Osteocyte (in vitro differentiated cells): ENCODE measurements at regions not wholly inside any gene's neighbourhood (a gene's known extent, or its start where the extent isn't known, plus 50 kb on each side); places are given as distances from the start of the nearest gene placed in this dataset.

Experiments
- DNase-seq: peaks from one replicate; pipeline ENCODE4 v3.0.0; 2021; ENCODE audit warnings: mixed read lengths; ENCODE audit not compliant: unreplicated experiment; ENCODE audit errors: extremely low spot score
- H3K27ac Mint-ChIP-seq: one replicate; pipeline ENCODE4 v1.8.0; 2021; ENCODE audit warnings: mild to moderate bottlenecking, mixed read lengths; ENCODE audit not compliant: unreplicated experiment
- H3K27me3 Mint-ChIP-seq: one replicate; pipeline ENCODE4 v1.8.0; 2021; ENCODE audit warnings: mixed read lengths; ENCODE audit not compliant: unreplicated experiment
- H3K36me3 Mint-ChIP-seq: one replicate; pipeline ENCODE4 v1.8.0; 2021; ENCODE audit warnings: mixed read lengths; ENCODE audit not compliant: unreplicated experiment
- H3K4me1 Mint-ChIP-seq: one replicate; pipeline ENCODE4 v1.8.0; 2021; ENCODE audit warnings: mixed read lengths; ENCODE audit not compliant: unreplicated experiment
- H3K4me3 Mint-ChIP-seq: one replicate; pipeline ENCODE4 v1.8.0; 2021; ENCODE audit warnings: mild to moderate bottlenecking, moderate library complexity, mixed read lengths; ENCODE audit not compliant: unreplicated experiment
- H3K9me3 Mint-ChIP-seq: one replicate; pipeline ENCODE4 v1.8.0; 2021; ENCODE audit warnings: mixed read lengths; ENCODE audit not compliant: unreplicated experiment
- TF ChIP-seq, protein P1 (sequence below): fragments of 200-600 bp; sonication (generic); IDR thresholded peaks from 2 replicates; pipeline ENCODE4 v1.5.0; 2021; ENCODE audit warnings: antibody characterized with exemption, mild to moderate bottlenecking, moderate library complexity

DNA sequence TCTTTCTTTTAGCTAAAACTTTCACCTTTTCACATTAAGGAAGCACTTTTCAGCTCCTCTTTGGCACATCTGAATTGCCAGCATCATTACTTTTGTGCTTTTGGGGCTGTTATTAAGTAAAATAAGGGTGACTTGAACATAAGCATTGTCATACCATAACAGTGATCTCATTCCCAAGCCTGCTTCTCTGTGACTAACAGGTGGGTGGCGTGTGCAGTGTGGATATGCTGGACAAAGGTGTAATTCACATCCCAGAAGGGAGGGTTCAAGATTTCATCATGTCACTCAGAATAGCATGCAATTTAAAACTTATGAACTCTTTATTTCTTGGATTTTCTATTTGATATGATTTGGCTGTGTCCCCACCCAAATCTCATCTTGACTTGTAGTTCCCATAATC lies 517.4 kb upstream of the MKI67 start:
- Mint-ChIP-seq H3K36me3 (no peaks in the 10 kb centered on the region), H3K27ac (no peak overlapping the region), H3K27me3 (no peaks in the 10 kb centered on the region), H3K9me3 (peaks cover 31% of the 10 kb centered on the region), H3K4me3 (no peak overlapping the region), H3K4me1 (no peaks in the 10 kb centered on the region)
- TF ChIP-seq, protein P1, sequence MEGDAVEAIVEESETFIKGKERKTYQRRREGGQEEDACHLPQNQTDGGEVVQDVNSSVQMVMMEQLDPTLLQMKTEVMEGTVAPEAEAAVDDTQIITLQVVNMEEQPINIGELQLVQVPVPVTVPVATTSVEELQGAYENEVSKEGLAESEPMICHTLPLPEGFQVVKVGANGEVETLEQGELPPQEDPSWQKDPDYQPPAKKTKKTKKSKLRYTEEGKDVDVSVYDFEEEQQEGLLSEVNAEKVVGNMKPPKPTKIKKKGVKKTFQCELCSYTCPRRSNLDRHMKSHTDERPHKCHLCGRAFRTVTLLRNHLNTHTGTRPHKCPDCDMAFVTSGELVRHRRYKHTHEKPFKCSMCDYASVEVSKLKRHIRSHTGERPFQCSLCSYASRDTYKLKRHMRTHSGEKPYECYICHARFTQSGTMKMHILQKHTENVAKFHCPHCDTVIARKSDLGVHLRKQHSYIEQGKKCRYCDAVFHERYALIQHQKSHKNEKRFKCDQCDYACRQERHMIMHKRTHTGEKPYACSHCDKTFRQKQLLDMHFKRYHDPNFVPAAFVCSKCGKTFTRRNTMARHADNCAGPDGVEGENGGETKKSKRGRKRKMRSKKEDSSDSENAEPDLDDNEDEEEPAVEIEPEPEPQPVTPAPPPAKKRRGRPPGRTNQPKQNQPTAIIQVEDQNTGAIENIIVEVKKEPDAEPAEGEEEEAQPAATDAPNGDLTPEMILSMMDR, result no peak
- DNase-seq, result no peak

DNA sequence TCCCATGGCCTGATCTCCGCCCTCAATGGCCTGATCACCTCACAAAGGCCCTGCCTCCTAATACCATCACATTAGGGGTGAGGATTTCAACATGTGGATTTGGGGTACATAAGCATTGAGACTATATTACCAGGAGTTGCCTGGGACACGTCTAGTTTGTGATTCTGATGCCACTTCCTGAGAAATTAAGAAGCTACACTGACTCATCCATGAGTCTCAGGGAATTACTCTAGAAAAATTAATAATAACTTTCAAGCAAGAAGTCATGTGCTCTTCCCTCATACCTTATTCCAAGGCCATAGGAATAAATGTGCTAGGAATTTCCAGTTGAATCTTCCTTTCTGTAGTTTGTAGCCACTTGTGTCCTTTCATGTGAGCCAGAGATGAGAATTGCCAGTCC lies 519.3 kb upstream of the MKI67 start:
- H3K9me3 Mint-ChIP-seq, result peaks cover 39% of the 10 kb centered on the region
- H3K4me3 Mint-ChIP-seq, result no peak overlapping the region

DNA sequence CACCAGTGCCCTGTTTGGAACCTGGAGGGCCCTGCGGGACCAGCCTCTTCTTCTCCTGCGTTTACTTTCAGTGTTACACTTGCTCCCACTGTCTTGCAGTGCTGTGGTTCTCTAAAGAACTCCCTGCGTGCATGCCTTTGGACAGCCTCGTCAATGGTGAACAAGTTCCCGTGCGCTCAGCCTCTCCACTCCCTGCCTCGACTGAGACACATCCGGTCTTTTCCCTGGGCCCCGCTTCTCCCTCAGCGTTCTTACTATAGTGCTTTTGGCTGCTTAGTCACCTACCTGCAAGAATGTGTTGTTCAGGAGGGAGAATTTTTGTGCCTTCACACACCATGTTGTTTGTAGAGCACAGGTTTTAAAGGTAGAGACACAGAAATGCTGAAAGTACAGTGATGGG lies 520.7 kb upstream of the MKI67 start:
- Mint-ChIP-seq H3K36me3 (no peaks in the 10 kb centered on the region), H3K27me3 (no peaks in the 10 kb centered on the region), H3K27ac (no peak overlapping the region), H3K9me3 (peaks cover 24% of the 10 kb centered on the region), H3K4me3 (no peak overlapping the region), H3K4me1 (no peaks in the 10 kb centered on the region)
- TF ChIP-seq, protein P1, result no peak
- no peak for DNase-seq

More for the DNA sequence above, 519.3 kb upstream of the MKI67 start:
- H3K27ac Mint-ChIP-seq, result no peak overlapping the region
- no peaks in the 10 kb centered on the region for H3K27me3 Mint-ChIP-seq
- H3K36me3 Mint-ChIP-seq, result no peaks in the 10 kb centered on the region
- no peaks in the 10 kb centered on the region for H3K4me1 Mint-ChIP-seq
- no peak for DNase-seq
- TF ChIP-seq, protein P1, result no peak

DNA sequence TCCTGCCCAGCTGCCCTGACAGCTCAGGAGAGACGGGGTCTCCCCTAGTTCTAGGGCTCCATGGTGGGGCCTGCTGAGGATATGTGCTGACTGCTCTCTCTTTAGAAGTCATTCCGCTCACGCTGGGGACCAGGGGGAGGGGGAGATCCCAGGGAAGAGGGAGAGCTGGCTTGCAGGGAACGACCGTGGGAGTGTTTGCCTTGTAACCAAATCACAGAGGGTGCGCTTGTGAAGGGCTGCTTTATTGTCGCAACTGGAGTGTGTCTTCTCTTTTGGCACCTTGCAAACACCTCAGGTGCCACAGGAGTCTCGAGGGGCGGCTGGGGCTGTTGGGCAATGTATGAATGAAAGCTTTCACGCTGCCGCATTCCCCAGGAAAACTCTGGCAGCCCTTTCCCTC lies 531.3 kb upstream of the MKI67 start:
- TF ChIP-seq, protein P1, result no peak
- H3K9me3 Mint-ChIP-seq, result peaks cover 32% of the 10 kb centered on the region
- no peak for DNase-seq
- no peak overlapping the region for H3K4me3 Mint-ChIP-seq
- no peak overlapping the region for H3K27ac Mint-ChIP-seq
- no peaks in the 10 kb centered on the region for H3K36me3 Mint-ChIP-seq
- no peaks in the 10 kb centered on the region for H3K27me3 Mint-ChIP-seq
- no peaks in the 10 kb centered on the region for H3K4me1 Mint-ChIP-seq

DNA sequence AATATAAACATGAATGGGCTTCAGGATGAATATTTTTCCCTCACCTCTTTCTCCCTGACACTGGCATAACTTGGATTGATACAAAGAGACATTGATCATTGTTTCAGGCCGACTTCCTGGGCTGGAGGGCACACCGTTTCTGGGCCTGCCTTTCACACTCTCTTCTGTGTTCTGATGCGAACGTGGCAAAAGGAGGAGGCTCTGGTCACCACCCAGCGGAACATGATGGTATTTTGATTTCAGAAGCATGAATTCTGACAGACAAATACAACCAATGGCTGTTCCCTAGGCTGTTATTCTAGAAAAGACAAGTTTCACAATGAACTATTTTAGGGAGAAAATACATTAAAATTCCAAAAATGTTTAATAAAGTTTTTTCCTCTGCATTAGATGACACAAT lies 534.5 kb upstream of the MKI67 start:
- Mint-ChIP-seq H3K36me3 (no peaks in the 10 kb centered on the region), H3K4me1 (no peaks in the 10 kb centered on the region), H3K4me3 (no peak overlapping the region), H3K27me3 (no peaks in the 10 kb centered on the region), H3K27ac (no peak overlapping the region), H3K9me3 (peaks cover 42% of the 10 kb centered on the region)
- no peak for DNase-seq
- TF ChIP-seq, protein P1, result no peak
